HL-60 (cell line): ENCODE measurements at regions not wholly inside any gene's neighbourhood (a gene's known extent, or its start where the extent isn't known, plus 50 kb on each side); places are given as distances from the start of the nearest gene placed in this dataset.

Source experiments
- DNase-seq, 2 experiments: peaks; one replicate each; pipeline ENCODE4 v3.0.0-alpha.2; 2010 to 2020; ENCODE audit warnings: low read depth in 1 of 2, low spot score in 1 of 2
- H3K27ac ChIP-seq: fragments of 250-450 bp; sonication (Bioruptor Pico); replicated peaks from 2 replicates; pipeline ENCODE4 v1.5.1; 2020; ENCODE audit warnings: mild to moderate bottlenecking, moderate library complexity
- H3K27me3 ChIP-seq: fragments of 250-450 bp; sonication (Bioruptor Pico); 2 replicates; pipeline ENCODE4 v1.5.1; 2021; ENCODE audit warnings: mild to moderate bottlenecking, moderate library complexity; ENCODE audit not compliant: insufficient read depth, poor library complexity, severe bottlenecking
- H3K4me3 ChIP-seq: replicated peaks from 2 replicates; pipeline ENCODE4 v1.5.1; 2011; ENCODE audit warnings: mild to moderate bottlenecking, control low read depth, low read length; ENCODE audit not compliant: insufficient read depth
- GABPA ChIP-seq: IDR thresholded peaks from 2 replicates; pipeline ENCODE4 v1.6.1; 2012; ENCODE audit warnings: low read depth
- POLR2AphosphoS5 ChIP-seq: IDR thresholded peaks from 2 replicates; pipeline ENCODE4 v1.6.1; 2012; ENCODE audit warnings: low read depth
- SPI1 ChIP-seq: IDR thresholded peaks from 2 replicates; pipeline ENCODE4 v1.6.1; 2012; ENCODE audit warnings: low read depth, mild to moderate bottlenecking, borderline replicate concordance
- TF ChIP-seq, protein P1 (sequence below): IDR thresholded peaks from one replicate; pipeline ENCODE4 v1.5.1; 2011; ENCODE audit warnings: low read length, control low read depth, inconsistent platforms; ENCODE audit not compliant: insufficient read depth
- TF ChIP-seq, protein P2 (sequence below): IDR thresholded peaks from 2 replicates; pipeline ENCODE4 v1.6.1; 2012; ENCODE audit warnings: low read depth; ENCODE audit not compliant: insufficient replicate concordance

DNA sequence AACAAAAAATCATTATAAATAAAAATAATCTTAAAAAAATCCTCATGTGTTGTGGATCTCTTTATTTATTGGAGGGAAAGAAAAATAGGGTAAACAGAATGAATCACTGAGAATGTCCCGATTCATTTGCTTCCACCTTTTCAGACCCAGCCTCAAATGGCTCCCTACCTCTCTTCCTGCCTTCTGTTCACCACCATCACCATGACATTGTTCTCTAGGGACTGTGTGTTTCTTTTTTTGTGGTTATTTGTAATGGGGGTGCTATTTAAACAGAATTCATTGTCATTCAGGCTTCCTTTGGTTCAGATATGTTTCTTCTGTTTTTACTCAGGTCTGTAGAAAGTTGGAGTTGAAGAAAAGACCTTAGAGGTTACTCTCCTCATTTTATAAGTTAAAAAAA is 198.2 kb downstream of the KIF4B start:
- Histone ChIP-seq H3K27ac (no peak overlapping the region), H3K4me3 (no peak overlapping the region), H3K27me3 (no peaks in the 10 kb centered on the region)
- DNase-seq, result no peak
- TF ChIP-seq, protein P1, sequence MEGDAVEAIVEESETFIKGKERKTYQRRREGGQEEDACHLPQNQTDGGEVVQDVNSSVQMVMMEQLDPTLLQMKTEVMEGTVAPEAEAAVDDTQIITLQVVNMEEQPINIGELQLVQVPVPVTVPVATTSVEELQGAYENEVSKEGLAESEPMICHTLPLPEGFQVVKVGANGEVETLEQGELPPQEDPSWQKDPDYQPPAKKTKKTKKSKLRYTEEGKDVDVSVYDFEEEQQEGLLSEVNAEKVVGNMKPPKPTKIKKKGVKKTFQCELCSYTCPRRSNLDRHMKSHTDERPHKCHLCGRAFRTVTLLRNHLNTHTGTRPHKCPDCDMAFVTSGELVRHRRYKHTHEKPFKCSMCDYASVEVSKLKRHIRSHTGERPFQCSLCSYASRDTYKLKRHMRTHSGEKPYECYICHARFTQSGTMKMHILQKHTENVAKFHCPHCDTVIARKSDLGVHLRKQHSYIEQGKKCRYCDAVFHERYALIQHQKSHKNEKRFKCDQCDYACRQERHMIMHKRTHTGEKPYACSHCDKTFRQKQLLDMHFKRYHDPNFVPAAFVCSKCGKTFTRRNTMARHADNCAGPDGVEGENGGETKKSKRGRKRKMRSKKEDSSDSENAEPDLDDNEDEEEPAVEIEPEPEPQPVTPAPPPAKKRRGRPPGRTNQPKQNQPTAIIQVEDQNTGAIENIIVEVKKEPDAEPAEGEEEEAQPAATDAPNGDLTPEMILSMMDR, result no peak
- TF ChIP-seq, protein P2, sequence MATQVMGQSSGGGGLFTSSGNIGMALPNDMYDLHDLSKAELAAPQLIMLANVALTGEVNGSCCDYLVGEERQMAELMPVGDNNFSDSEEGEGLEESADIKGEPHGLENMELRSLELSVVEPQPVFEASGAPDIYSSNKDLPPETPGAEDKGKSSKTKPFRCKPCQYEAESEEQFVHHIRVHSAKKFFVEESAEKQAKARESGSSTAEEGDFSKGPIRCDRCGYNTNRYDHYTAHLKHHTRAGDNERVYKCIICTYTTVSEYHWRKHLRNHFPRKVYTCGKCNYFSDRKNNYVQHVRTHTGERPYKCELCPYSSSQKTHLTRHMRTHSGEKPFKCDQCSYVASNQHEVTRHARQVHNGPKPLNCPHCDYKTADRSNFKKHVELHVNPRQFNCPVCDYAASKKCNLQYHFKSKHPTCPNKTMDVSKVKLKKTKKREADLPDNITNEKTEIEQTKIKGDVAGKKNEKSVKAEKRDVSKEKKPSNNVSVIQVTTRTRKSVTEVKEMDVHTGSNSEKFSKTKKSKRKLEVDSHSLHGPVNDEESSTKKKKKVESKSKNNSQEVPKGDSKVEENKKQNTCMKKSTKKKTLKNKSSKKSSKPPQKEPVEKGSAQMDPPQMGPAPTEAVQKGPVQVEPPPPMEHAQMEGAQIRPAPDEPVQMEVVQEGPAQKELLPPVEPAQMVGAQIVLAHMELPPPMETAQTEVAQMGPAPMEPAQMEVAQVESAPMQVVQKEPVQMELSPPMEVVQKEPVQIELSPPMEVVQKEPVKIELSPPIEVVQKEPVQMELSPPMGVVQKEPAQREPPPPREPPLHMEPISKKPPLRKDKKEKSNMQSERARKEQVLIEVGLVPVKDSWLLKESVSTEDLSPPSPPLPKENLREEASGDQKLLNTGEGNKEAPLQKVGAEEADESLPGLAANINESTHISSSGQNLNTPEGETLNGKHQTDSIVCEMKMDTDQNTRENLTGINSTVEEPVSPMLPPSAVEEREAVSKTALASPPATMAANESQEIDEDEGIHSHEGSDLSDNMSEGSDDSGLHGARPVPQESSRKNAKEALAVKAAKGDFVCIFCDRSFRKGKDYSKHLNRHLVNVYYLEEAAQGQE, result no peak
- TF ChIP-seq SPI1 (no peak), POLR2AphosphoS5 (no peak), GABPA (no peak)

DNA sequence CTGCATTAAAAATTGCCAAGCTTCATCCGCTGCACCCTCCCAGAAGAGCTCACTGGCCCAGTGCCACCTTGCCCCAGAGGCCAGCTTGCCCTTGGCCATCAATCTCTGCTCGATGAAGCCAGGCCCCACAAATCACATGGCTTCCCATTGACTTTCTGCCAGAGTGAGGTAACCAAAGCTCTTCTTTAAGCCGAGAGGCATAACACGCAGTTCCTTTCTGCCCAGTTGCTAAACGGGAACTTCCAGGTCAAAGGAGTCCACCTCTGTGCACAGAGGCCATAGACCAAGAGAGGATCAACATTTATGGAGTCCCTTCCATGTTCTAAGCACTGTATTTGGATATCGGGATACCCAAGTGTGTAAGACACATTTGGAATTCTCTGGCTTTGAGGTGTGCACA is 208.8 kb downstream of the KIF4B start:
- DNase-seq, result no peak
- H3K27ac ChIP-seq, result no peak overlapping the region
- TF ChIP-seq, protein P1, result no peak
- TF ChIP-seq SPI1 (no peak), POLR2AphosphoS5 (no peak)
- TF ChIP-seq, protein P2, result no peak
- no peak overlapping the region for H3K4me3 ChIP-seq
- H3K27me3 ChIP-seq, result no peaks in the 10 kb centered on the region

DNA sequence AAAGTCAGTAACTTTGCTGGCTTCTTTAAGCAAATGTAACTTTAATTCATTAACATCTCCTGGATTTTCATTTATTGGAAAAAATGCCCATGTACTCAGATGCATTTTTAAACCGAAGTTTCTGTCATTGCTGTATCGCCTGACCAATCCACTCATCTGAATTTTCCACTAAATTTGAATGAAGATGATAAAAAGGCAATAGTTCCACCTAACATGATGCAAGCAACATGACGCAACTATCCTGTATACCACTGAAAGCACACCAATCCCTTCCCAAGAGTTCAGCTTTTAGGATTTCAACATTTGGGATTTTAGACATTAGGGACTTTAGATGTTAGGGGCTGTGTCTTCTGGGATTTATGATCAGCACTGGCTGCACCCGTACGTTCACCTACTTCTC is 215.6 kb downstream of the KIF4B start:
- Histone ChIP-seq H3K27ac (no peak overlapping the region), H3K4me3 (no peak overlapping the region), H3K27me3 (no peaks in the 10 kb centered on the region)
- TF ChIP-seq, protein P2, result no peak
- TF ChIP-seq, protein P1, result no peak
- TF ChIP-seq SPI1, result no peak
- no peak for TF ChIP-seq POLR2AphosphoS5
- no peak for TF ChIP-seq GABPA
- DNase-seq, result no peak
